DND-41 (cell line): ENCODE measurements at regions not wholly inside any gene's neighbourhood (a gene's known extent, or its start where the extent isn't known, plus 50 kb on each side); places are given as distances from the start of the nearest gene placed in this dataset.

ENCODE experiments used
- ATAC-seq: fragments of 200-7000 bp; cut with Tn5 transposase; 3 replicates; pipeline ENCODE4 v1.9.1; 2021; ENCODE audit warnings: low read depth; ENCODE audit not compliant: insufficient read depth
- DNase-seq: peaks from one replicate; pipeline ENCODE4 v3.0.0-alpha.2; 2020
- H2AFZ ChIP-seq: 2 replicates; pipeline ENCODE4 v1.6.0; 2012; ENCODE audit warnings: low read depth, low read length
- H3K27ac ChIP-seq: 2 replicates; pipeline ENCODE4 v1.5.1; 2012; ENCODE audit warnings: low read length, inconsistent platforms
- H3K27me3 ChIP-seq: fragments of 200-600 bp; sonication (generic); 2 replicates; pipeline ENCODE4 v1.6.0; 2012; ENCODE audit warnings: low read length, mild to moderate bottlenecking, inconsistent platforms; ENCODE audit not compliant: insufficient read depth, poor library complexity
- H3K36me3 ChIP-seq: 2 replicates; pipeline ENCODE4 v1.5.1; 2012; ENCODE audit warnings: low read length, inconsistent platforms; ENCODE audit not compliant: insufficient read depth
- H3K4me1 ChIP-seq: 2 replicates; pipeline ENCODE4 v1.5.1; 2012; ENCODE audit warnings: mild to moderate bottlenecking, low read length; ENCODE audit not compliant: insufficient read depth
- H3K4me2 ChIP-seq: 2 replicates; pipeline ENCODE4 v1.6.0; 2012; ENCODE audit warnings: mild to moderate bottlenecking, moderate library complexity, low read length, inconsistent platforms; ENCODE audit not compliant: insufficient read depth
- H3K4me3 ChIP-seq, 2 experiments: fragments of 200-600 bp in 1 of 2; shearing (Covaris generic) in 1 of 2; 2 replicates each; pipeline ENCODE4 v1.5.1; 2012 to 2016; ENCODE audit warnings: inconsistent platforms in 2 of 2, low read length in 2 of 2, mild to moderate bottlenecking in 2 of 2, low read depth in 1 of 2, moderate library complexity in 1 of 2
- H3K79me2 ChIP-seq: 2 replicates; pipeline ENCODE4 v1.6.0; 2012; ENCODE audit warnings: low read length, inconsistent platforms; ENCODE audit not compliant: insufficient read depth
- H3K9ac ChIP-seq: 2 replicates; pipeline ENCODE4 v1.6.0; 2012; ENCODE audit warnings: low read depth, mild to moderate bottlenecking, inconsistent platforms, low read length, moderate library complexity
- H3K9me3 ChIP-seq: 2 replicates; pipeline ENCODE4 v1.5.1; 2012; ENCODE audit warnings: low read length, moderate library complexity, mild to moderate bottlenecking, inconsistent platforms; ENCODE audit not compliant: insufficient read depth, severe bottlenecking
- H4K20me1 ChIP-seq: 2 replicates; pipeline ENCODE4 v1.6.0; 2012; ENCODE audit warnings: low read length; ENCODE audit not compliant: insufficient read depth
- EZH2 ChIP-seq: IDR thresholded peaks from 3 replicates; pipeline ENCODE4 v1.6.1; 2012; ENCODE audit warnings: borderline replicate concordance, low read depth, mild to moderate bottlenecking, moderate library complexity, low read length, inconsistent platforms; ENCODE audit not compliant: severe bottlenecking
- TF ChIP-seq, protein P1 (sequence below): IDR thresholded peaks from 2 replicates; pipeline ENCODE4 v1.5.1; 2012; ENCODE audit warnings: borderline replicate concordance, low read length, moderate library complexity, mild to moderate bottlenecking; ENCODE audit not compliant: poor library complexity, severe bottlenecking; ENCODE audit errors: extremely low read depth

DNA sequence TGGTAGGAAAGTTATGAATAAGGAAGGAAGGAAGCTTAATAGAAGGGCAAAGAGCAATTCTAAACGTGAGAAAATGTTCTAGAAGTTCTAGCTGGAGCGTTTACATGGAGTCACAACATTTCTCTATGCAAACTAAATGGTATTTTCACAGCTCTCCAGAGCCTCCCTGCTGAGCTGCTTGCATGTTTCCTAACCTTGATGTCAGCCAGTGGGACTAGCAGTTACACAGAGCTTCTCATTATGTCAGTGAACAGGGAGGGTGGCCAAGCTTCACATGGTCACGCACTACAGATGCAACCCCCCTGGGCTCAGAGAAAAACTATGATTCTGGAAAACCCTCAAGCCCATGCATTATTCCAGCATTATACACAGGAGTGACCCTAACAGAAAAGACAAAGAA, 153.4 kb upstream of the CCDC150 start:
- Histone ChIP-seq H2AFZ (no peak overlapping the region), H3K27me3 (no peaks in the 10 kb centered on the region), H3K27ac (no peak overlapping the region), H4K20me1 (no peaks in the 10 kb centered on the region), H3K4me2 (no peak overlapping the region), H3K36me3 (no peaks in the 10 kb centered on the region), H3K9ac (no peak overlapping the region), H3K4me1 (no peaks in the 10 kb centered on the region), H3K4me3 (no peak overlapping the region), H3K79me2 (no peaks in the 10 kb centered on the region), H3K9me3 (no peaks in the 10 kb centered on the region)
- TF ChIP-seq, protein P1, sequence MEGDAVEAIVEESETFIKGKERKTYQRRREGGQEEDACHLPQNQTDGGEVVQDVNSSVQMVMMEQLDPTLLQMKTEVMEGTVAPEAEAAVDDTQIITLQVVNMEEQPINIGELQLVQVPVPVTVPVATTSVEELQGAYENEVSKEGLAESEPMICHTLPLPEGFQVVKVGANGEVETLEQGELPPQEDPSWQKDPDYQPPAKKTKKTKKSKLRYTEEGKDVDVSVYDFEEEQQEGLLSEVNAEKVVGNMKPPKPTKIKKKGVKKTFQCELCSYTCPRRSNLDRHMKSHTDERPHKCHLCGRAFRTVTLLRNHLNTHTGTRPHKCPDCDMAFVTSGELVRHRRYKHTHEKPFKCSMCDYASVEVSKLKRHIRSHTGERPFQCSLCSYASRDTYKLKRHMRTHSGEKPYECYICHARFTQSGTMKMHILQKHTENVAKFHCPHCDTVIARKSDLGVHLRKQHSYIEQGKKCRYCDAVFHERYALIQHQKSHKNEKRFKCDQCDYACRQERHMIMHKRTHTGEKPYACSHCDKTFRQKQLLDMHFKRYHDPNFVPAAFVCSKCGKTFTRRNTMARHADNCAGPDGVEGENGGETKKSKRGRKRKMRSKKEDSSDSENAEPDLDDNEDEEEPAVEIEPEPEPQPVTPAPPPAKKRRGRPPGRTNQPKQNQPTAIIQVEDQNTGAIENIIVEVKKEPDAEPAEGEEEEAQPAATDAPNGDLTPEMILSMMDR: no peak
- no peak for TF ChIP-seq EZH2
- ATAC-seq (no peak), DNase-seq (no peak)

DNA sequence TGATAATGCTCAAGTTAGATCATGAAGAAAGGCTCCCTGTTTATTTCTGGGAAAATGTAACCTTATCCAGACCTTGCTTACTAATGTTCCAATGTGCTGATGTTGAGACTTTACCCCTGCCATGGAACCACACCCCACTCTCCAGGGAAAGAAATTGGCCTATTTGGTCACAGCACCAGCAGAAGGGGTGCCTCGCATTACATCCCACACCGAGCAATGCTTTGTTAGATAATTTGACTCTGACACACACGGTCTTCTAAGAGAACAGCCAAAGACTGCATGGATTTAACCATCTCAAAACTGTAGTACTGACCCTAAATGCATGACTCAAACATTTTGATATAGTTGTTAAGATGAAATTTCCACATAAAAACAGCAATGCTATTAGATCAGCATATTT, 152.1 kb upstream of the CCDC150 start:
- Histone ChIP-seq H3K9me3 (no peaks in the 10 kb centered on the region), H3K9ac (no peak overlapping the region), H3K4me1 (no peaks in the 10 kb centered on the region), H2AFZ (no peak overlapping the region), H3K4me3 (no peak overlapping the region), H4K20me1 (no peaks in the 10 kb centered on the region), H3K27ac (no peak overlapping the region), H3K4me2 (no peak overlapping the region), H3K27me3 (no peaks in the 10 kb centered on the region), H3K79me2 (no peaks in the 10 kb centered on the region), H3K36me3 (no peaks in the 10 kb centered on the region)
- ATAC-seq: no peak
- TF ChIP-seq EZH2: no peak
- TF ChIP-seq, protein P1: no peak
- DNase-seq: no peak

DNA sequence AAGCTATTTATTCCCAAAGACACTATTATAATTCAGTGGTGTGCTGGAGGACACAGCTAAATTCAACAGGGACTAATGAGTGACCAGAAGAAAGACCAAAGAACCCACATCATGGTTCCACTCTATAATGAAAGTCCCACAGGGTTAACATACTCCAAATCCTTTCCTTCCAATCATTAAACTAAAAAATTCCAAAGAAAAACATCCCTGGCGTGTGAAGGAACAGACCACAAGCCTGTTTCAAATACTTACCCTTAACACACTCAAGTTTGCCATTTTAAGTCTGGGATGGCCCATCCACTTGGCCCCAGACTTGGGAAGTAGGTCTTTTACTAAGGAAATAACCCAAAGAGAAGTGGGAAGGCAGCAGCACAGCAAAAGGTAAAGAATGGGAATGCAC, 150.1 kb upstream of the CCDC150 start:
- no peak for ATAC-seq
- no peak for DNase-seq
- no peak overlapping the region for H3K4me3 ChIP-seq

More for the DNA sequence above, 150.1 kb upstream of the CCDC150 start:
- TF ChIP-seq, protein P1: no peak
- TF ChIP-seq EZH2: no peak
- Histone ChIP-seq H4K20me1 (no peaks in the 10 kb centered on the region), H3K27me3 (no peaks in the 10 kb centered on the region), H3K4me1 (no peaks in the 10 kb centered on the region), H3K27ac (no peak overlapping the region), H3K9me3 (peaks cover 7% of the 10 kb centered on the region), H2AFZ (no peak overlapping the region), H3K9ac (no peak overlapping the region), H3K4me2 (no peak overlapping the region), H3K36me3 (no peaks in the 10 kb centered on the region), H3K79me2 (no peaks in the 10 kb centered on the region)
